DND-41 (cell line): ENCODE measurements at regions not wholly inside any gene's neighbourhood (a gene's known extent, or its start where the extent isn't known, plus 50 kb on each side); places are given as distances from the start of the nearest gene placed in this dataset.

Experiments used
- ATAC-seq: fragments of 200-7000 bp; cut with Tn5 transposase; 3 replicates; pipeline ENCODE4 v1.9.1; 2021; ENCODE audit warnings: low read depth; ENCODE audit not compliant: insufficient read depth
- DNase-seq: peaks from one replicate; pipeline ENCODE4 v3.0.0-alpha.2; 2020
- H2AFZ ChIP-seq: 2 replicates; pipeline ENCODE4 v1.6.0; 2012; ENCODE audit warnings: low read depth, low read length
- H3K27ac ChIP-seq: 2 replicates; pipeline ENCODE4 v1.5.1; 2012; ENCODE audit warnings: low read length, inconsistent platforms
- H3K27me3 ChIP-seq: fragments of 200-600 bp; sonication (generic); 2 replicates; pipeline ENCODE4 v1.6.0; 2012; ENCODE audit warnings: low read length, mild to moderate bottlenecking, inconsistent platforms; ENCODE audit not compliant: insufficient read depth, poor library complexity
- H3K36me3 ChIP-seq: 2 replicates; pipeline ENCODE4 v1.5.1; 2012; ENCODE audit warnings: low read length, inconsistent platforms; ENCODE audit not compliant: insufficient read depth
- H3K4me1 ChIP-seq: 2 replicates; pipeline ENCODE4 v1.5.1; 2012; ENCODE audit warnings: mild to moderate bottlenecking, low read length; ENCODE audit not compliant: insufficient read depth
- H3K4me2 ChIP-seq: 2 replicates; pipeline ENCODE4 v1.6.0; 2012; ENCODE audit warnings: mild to moderate bottlenecking, moderate library complexity, low read length, inconsistent platforms; ENCODE audit not compliant: insufficient read depth
- H3K4me3 ChIP-seq, 2 experiments: fragments of 200-600 bp in 1 of 2; shearing (Covaris generic) in 1 of 2; 2 replicates each; pipeline ENCODE4 v1.5.1; 2012 to 2016; ENCODE audit warnings: inconsistent platforms in 2 of 2, low read length in 2 of 2, mild to moderate bottlenecking in 2 of 2, low read depth in 1 of 2, moderate library complexity in 1 of 2
- H3K79me2 ChIP-seq: 2 replicates; pipeline ENCODE4 v1.6.0; 2012; ENCODE audit warnings: low read length, inconsistent platforms; ENCODE audit not compliant: insufficient read depth
- H3K9ac ChIP-seq: 2 replicates; pipeline ENCODE4 v1.6.0; 2012; ENCODE audit warnings: low read depth, mild to moderate bottlenecking, inconsistent platforms, low read length, moderate library complexity
- H3K9me3 ChIP-seq: 2 replicates; pipeline ENCODE4 v1.5.1; 2012; ENCODE audit warnings: low read length, moderate library complexity, mild to moderate bottlenecking, inconsistent platforms; ENCODE audit not compliant: insufficient read depth, severe bottlenecking
- H4K20me1 ChIP-seq: 2 replicates; pipeline ENCODE4 v1.6.0; 2012; ENCODE audit warnings: low read length; ENCODE audit not compliant: insufficient read depth
- CTCF ChIP-seq: IDR thresholded peaks from 2 replicates; pipeline ENCODE4 v1.5.1; 2012; ENCODE audit warnings: borderline replicate concordance, low read length, moderate library complexity, mild to moderate bottlenecking; ENCODE audit not compliant: poor library complexity, severe bottlenecking; ENCODE audit errors: extremely low read depth
- EZH2 ChIP-seq: IDR thresholded peaks from 3 replicates; pipeline ENCODE4 v1.6.1; 2012; ENCODE audit warnings: borderline replicate concordance, low read depth, mild to moderate bottlenecking, moderate library complexity, low read length, inconsistent platforms; ENCODE audit not compliant: severe bottlenecking

- H3K9me3 ChIP-seq = peaks cover 2% of the 10 kb centered on the region
- H3K36me3 ChIP-seq = no peaks in the 10 kb centered on the region
- no peaks in the 10 kb centered on the region for H3K79me2 ChIP-seq
- no peak for DNase-seq
- no peaks in the 10 kb centered on the region for H4K20me1 ChIP-seq
- H2AFZ ChIP-seq = no peak overlapping the region
- no peak for TF ChIP-seq CTCF
- no peak for TF ChIP-seq EZH2
- no peak for ATAC-seq
- H3K27ac ChIP-seq = no peak overlapping the region
- no peaks in the 10 kb centered on the region for H3K27me3 ChIP-seq
- no peaks in the 10 kb centered on the region for H3K4me1 ChIP-seq
- no peak overlapping the region for H3K4me3 ChIP-seq
- H3K4me2 ChIP-seq = no peak overlapping the region
- H3K9ac ChIP-seq = no peak overlapping the region
Measured at GRCh38 chr9:97779608-97780007, 73.4 kb upstream of the FOXE1 start.

GRCh38 chr9:97781902-97782301 is 71.1 kb upstream of the FOXE1 start:
- H3K27me3 ChIP-seq = no peaks in the 10 kb centered on the region
- ATAC-seq (no peak), DNase-seq (no peak)
- H3K9ac ChIP-seq = no peak overlapping the region
- no peaks in the 10 kb centered on the region for H3K36me3 ChIP-seq
- H2AFZ ChIP-seq = no peak overlapping the region
- no peak overlapping the region for H3K4me2 ChIP-seq
- H3K79me2 ChIP-seq = no peaks in the 10 kb centered on the region
- no peaks in the 10 kb centered on the region for H4K20me1 ChIP-seq
- H3K4me3 ChIP-seq = no peak overlapping the region
- H3K9me3 ChIP-seq = peaks cover 2% of the 10 kb centered on the region
- H3K4me1 ChIP-seq = no peaks in the 10 kb centered on the region
- no peak overlapping the region for H3K27ac ChIP-seq
- no peak for TF ChIP-seq EZH2
- TF ChIP-seq CTCF = no peak

- ATAC-seq (no peak), DNase-seq (no peak)
- no peak overlapping the region for H2AFZ ChIP-seq
- no peak overlapping the region for H3K27ac ChIP-seq
- H3K9ac ChIP-seq = no peak overlapping the region
- no peak overlapping the region for H3K4me3 ChIP-seq
- H3K9me3 ChIP-seq = no peaks in the 10 kb centered on the region
- no peak overlapping the region for H3K4me2 ChIP-seq
- no peaks in the 10 kb centered on the region for H3K27me3 ChIP-seq
- no peaks in the 10 kb centered on the region for H3K36me3 ChIP-seq
- TF ChIP-seq EZH2 = no peak
- no peak for TF ChIP-seq CTCF
- H3K79me2 ChIP-seq = no peaks in the 10 kb centered on the region
- H3K4me1 ChIP-seq = no peaks in the 10 kb centered on the region
- H4K20me1 ChIP-seq = no peaks in the 10 kb centered on the region
Measured at GRCh38 chr9:97786341-97786740, 66.7 kb upstream of the FOXE1 start.

- Histone ChIP-seq H3K27ac (no peak overlapping the region), H3K9ac (no peak overlapping the region), H3K79me2 (no peaks in the 10 kb centered on the region), H3K36me3 (no peaks in the 10 kb centered on the region), H3K9me3 (no peaks in the 10 kb centered on the region), H3K4me1 (no peaks in the 10 kb centered on the region), H2AFZ (no peak overlapping the region), H3K4me2 (no peak overlapping the region), H4K20me1 (no peaks in the 10 kb centered on the region), H3K27me3 (no peaks in the 10 kb centered on the region), H3K4me3 (no peak overlapping the region)
- ATAC-seq (no peak), DNase-seq (no peak)
- TF ChIP-seq EZH2 (no peak), CTCF (no peak)
Measured at GRCh38 chr9:97787551-97787950, 65.5 kb upstream of the FOXE1 start.
